Keratinocyte (primary cell): ENCODE measurements at regions not wholly inside any gene's neighbourhood (a gene's known extent, or its start where the extent isn't known, plus 50 kb on each side); places are given as distances from the start of the nearest gene placed in this dataset.
A peak's percentile ranks its signal among the peaks of the same experiment; 100 is the strongest.
"Not testable (repeated sequence)": the region's sequence is repeated elsewhere in the genome, so short reads cannot be mapped to it uniquely, and the experiment has no call there.

ENCODE experiments used
- DNase-seq: peaks from one replicate; pipeline ENCODE4 v3.0.0-alpha.2; 2011; ENCODE audit warnings: low read depth, missing footprints, low spot score
- FAIRE-seq: peaks from 2 replicates; lab custom pipeline; 2011; peaks lifted over from hg19 to GRCh38; lab: Jason Lieb, UNC
- H2AFZ ChIP-seq: 2 replicates; pipeline ENCODE4 v1.6.0; 2012; ENCODE audit warnings: low read length, control low read depth, inconsistent platforms; ENCODE audit not compliant: control insufficient read depth
- H3K27ac ChIP-seq: 2 replicates; pipeline ENCODE4 v1.5.1; 2011; ENCODE audit warnings: low read length; ENCODE audit not compliant: control insufficient read depth, insufficient read depth
- H3K27me3 ChIP-seq: 3 replicates; pipeline ENCODE4 v1.6.0; 2011; ENCODE audit warnings: low read length; ENCODE audit not compliant: control insufficient read depth, insufficient read depth; ENCODE audit errors: extremely low read depth
- H3K36me3 ChIP-seq, 2 experiments: 2 replicates in 1 of 2; 3 replicates in 1 of 2; pipeline ENCODE4 v1.5.1; 2011; ENCODE audit warnings: low read length in 2 of 2, mild to moderate bottlenecking in 1 of 2; ENCODE audit not compliant: control insufficient read depth in 2 of 2, insufficient read depth in 2 of 2; ENCODE audit errors: extremely low read depth in 1 of 2
- H3K4me1 ChIP-seq: 3 replicates; pipeline ENCODE4 v1.5.1; 2011; ENCODE audit warnings: low read length; ENCODE audit not compliant: control insufficient read depth, insufficient read depth; ENCODE audit errors: extremely low read depth
- H3K4me2 ChIP-seq: 3 replicates; pipeline ENCODE4 v1.6.0; 2011; ENCODE audit warnings: low read depth, low read length; ENCODE audit not compliant: control insufficient read depth, insufficient read depth; ENCODE audit errors: extremely low read depth
- H3K4me3 ChIP-seq, 3 experiments: fragments of 200-600 bp in 1 of 3; sonication (generic) in 1 of 3; 2 replicates in 2 of 3; 3 replicates in 1 of 3; pipeline ENCODE4 v1.5.1; 2011 to 2016; ENCODE audit warnings: low read length in 3 of 3, mild to moderate bottlenecking in 3 of 3, control low read depth in 2 of 3, inconsistent platforms in 1 of 3, low read depth in 1 of 3, mixed read lengths in 1 of 3, mixed run types in 1 of 3, moderate library complexity in 1 of 3; ENCODE audit not compliant: control insufficient read depth in 2 of 3, insufficient read depth in 2 of 3; ENCODE audit errors: extremely low read depth in 1 of 3
- H3K79me2 ChIP-seq: 2 replicates; pipeline ENCODE4 v1.6.0; 2012; ENCODE audit warnings: low read length; ENCODE audit not compliant: control insufficient read depth, insufficient read depth
- H3K9ac ChIP-seq: 3 replicates; pipeline ENCODE4 v1.6.0; 2011; ENCODE audit warnings: low read length; ENCODE audit not compliant: control insufficient read depth, insufficient read depth; ENCODE audit errors: extremely low read depth
- H3K9me1 ChIP-seq: 3 replicates; pipeline ENCODE4 v1.6.0; 2011; ENCODE audit warnings: low read length; ENCODE audit not compliant: control insufficient read depth, insufficient read depth; ENCODE audit errors: extremely low read depth
- H3K9me3 ChIP-seq: 2 replicates; pipeline ENCODE4 v1.5.1; 2012; ENCODE audit warnings: low read depth, low read length; ENCODE audit not compliant: control insufficient read depth
- H4K20me1 ChIP-seq: 3 replicates; pipeline ENCODE4 v1.6.0; 2011; ENCODE audit warnings: low read length; ENCODE audit not compliant: control insufficient read depth, insufficient read depth; ENCODE audit errors: extremely low read depth
- dilution Hi-C: fragments of 300-500 bp; cut with MboI; formaldehyde crosslinking; loops from one replicate; pipeline ENCODE4 v1.7.0; 2020; ENCODE audit warnings: low sequenced_read_pairs; ENCODE audit not compliant: extremely low pct_ligation_motif_present

GRCh38 chr15:84516773-84517172, 84.0 kb upstream of the ZSCAN2 start:
- H3K79me2 ChIP-seq, H3K4me3 ChIP-seq, H3K27me3 ChIP-seq, H3K9ac ChIP-seq, H3K4me1 ChIP-seq, DNase-seq, H3K36me3 ChIP-seq, H2AFZ ChIP-seq, H4K20me1 ChIP-seq, H3K4me2 ChIP-seq, H3K9me3 ChIP-seq, dilution Hi-C loops, H3K9me1 ChIP-seq, H3K27ac ChIP-seq, FAIRE-seq: not testable (repeated sequence)

GRCh38 chr15:84525491-84526344, 75.1 kb upstream of the ZSCAN2 start:
- H3K79me2 ChIP-seq, H2AFZ ChIP-seq, H3K9me1 ChIP-seq, H3K4me2 ChIP-seq, H3K4me1 ChIP-seq, H3K4me3 ChIP-seq, H3K9me3 ChIP-seq, H4K20me1 ChIP-seq, FAIRE-seq, DNase-seq, H3K27me3 ChIP-seq, H3K36me3 ChIP-seq, H3K9ac ChIP-seq, dilution Hi-C loops: not testable (repeated sequence)
- H3K27ac ChIP-seq, result peak overlapping the region; percentile 40

- H3K36me3 ChIP-seq, H3K79me2 ChIP-seq, DNase-seq, H2AFZ ChIP-seq, H3K9me1 ChIP-seq, H3K9me3 ChIP-seq, FAIRE-seq, H3K9ac ChIP-seq, H4K20me1 ChIP-seq, H3K4me3 ChIP-seq, H3K4me2 ChIP-seq, H3K4me1 ChIP-seq, H3K27me3 ChIP-seq, H3K27ac ChIP-seq, dilution Hi-C loops: not testable (repeated sequence)
These were observed 70.1 kb upstream of the ZSCAN2 start for GRCh38 chr15:84530751-84531150.

GRCh38 chr15:84531223-84531622, 69.6 kb upstream of the ZSCAN2 start:
- H3K27me3 ChIP-seq, DNase-seq, H3K36me3 ChIP-seq, H3K4me1 ChIP-seq, dilution Hi-C loops, H2AFZ ChIP-seq, H3K27ac ChIP-seq, H3K4me3 ChIP-seq, H3K9me3 ChIP-seq, H3K9ac ChIP-seq, H3K9me1 ChIP-seq, FAIRE-seq, H3K79me2 ChIP-seq, H3K4me2 ChIP-seq, H4K20me1 ChIP-seq: not testable (repeated sequence)

GRCh38 chr15:84531709-84532367, 69.0 kb upstream of the ZSCAN2 start:
- H3K4me1 ChIP-seq, H4K20me1 ChIP-seq, H3K4me3 ChIP-seq, H3K9me3 ChIP-seq, H3K9me1 ChIP-seq, H3K36me3 ChIP-seq, H3K27ac ChIP-seq, FAIRE-seq, dilution Hi-C loops, H3K79me2 ChIP-seq, DNase-seq, H3K27me3 ChIP-seq, H3K4me2 ChIP-seq, H2AFZ ChIP-seq, H3K9ac ChIP-seq: not testable (repeated sequence)
